NT2/D1 (cell line): ENCODE measurements at regions not wholly inside any gene's neighbourhood (a gene's known extent, or its start where the extent isn't known, plus 50 kb on each side); places are given as distances from the start of the nearest gene placed in this dataset.
A peak's percentile ranks its signal among the peaks of the same experiment; 100 is the strongest.

ENCODE experiments used
- DNase-seq: peaks from one replicate; pipeline ENCODE4 v3.0.0-alpha.2; 2011; ENCODE audit warnings: low read depth, low spot score
- H3K27me3 ChIP-seq: 2 replicates; pipeline ENCODE4 v1.6.0; 2011; ENCODE audit warnings: mild to moderate bottlenecking; ENCODE audit not compliant: insufficient read length, insufficient read depth
- H3K36me3 ChIP-seq: 2 replicates; pipeline ENCODE4 v1.6.1; 2011; ENCODE audit warnings: mild to moderate bottlenecking, low read length, mixed read lengths; ENCODE audit not compliant: insufficient read depth, insufficient read length
- H3K4me1 ChIP-seq: 2 replicates; pipeline ENCODE4 v1.5.1; 2011; ENCODE audit not compliant: insufficient read depth, insufficient read length
- H3K4me3 ChIP-seq: 2 replicates; pipeline ENCODE4 v1.5.1; 2011; ENCODE audit warnings: low read depth; ENCODE audit not compliant: insufficient read length
- H3K9ac ChIP-seq: 2 replicates; pipeline ENCODE4 v1.6.0; 2011; ENCODE audit warnings: low read depth; ENCODE audit not compliant: insufficient read length
- H3K9me3 ChIP-seq: 2 replicates; pipeline ENCODE4 v1.5.1; 2011; ENCODE audit warnings: mild to moderate bottlenecking, low read length; ENCODE audit not compliant: insufficient read depth
- SUZ12 ChIP-seq: IDR thresholded peaks from 2 replicates; pipeline ENCODE4 v1.6.1; 2011; ENCODE audit not compliant: insufficient read length, insufficient read depth; ENCODE audit errors: extremely low read depth
- YY1 ChIP-seq: IDR thresholded peaks from 2 replicates; pipeline ENCODE4 v1.6.1; 2011; ENCODE audit not compliant: insufficient read length, insufficient read depth
- ZNF274 ChIP-seq: IDR thresholded peaks from 2 replicates; pipeline ENCODE4 v1.6.1; 2011; ENCODE audit warnings: mild to moderate bottlenecking, low read depth, low read length

DNA sequence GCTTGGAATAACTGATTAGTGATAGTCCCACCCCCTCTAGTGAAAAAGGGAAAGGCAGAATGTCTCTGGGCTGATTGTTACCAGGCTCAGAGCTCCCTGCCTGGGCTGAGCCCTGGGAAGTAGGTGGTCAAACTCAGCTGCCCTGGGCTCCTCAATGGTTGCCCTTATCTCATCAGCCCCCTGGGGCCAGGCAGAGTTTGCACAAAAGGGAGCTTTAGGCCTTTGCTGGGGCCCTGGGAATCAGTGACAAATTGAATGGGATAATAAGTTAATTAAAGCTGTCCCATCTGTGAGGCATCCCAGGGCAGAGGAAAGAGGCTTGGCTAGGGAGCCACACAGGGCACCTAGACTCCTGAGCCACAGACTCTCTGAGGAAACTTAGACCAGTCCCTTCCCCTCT lies 89.0 kb downstream of the EFNB1 start:
- no peak for DNase-seq
- H3K36me3 ChIP-seq = no peaks in the 10 kb centered on the region
- H3K27me3 ChIP-seq = peaks cover 2% of the 10 kb centered on the region
- H3K9ac ChIP-seq = no peak overlapping the region
- peaks cover 6% of the 10 kb centered on the region for H3K4me1 ChIP-seq
- H3K4me3 ChIP-seq = no peak overlapping the region
- TF ChIP-seq SUZ12 (no peak), ZNF274 (no peak), YY1 (no peak)
- H3K9me3 ChIP-seq = no peaks in the 10 kb centered on the region

DNA sequence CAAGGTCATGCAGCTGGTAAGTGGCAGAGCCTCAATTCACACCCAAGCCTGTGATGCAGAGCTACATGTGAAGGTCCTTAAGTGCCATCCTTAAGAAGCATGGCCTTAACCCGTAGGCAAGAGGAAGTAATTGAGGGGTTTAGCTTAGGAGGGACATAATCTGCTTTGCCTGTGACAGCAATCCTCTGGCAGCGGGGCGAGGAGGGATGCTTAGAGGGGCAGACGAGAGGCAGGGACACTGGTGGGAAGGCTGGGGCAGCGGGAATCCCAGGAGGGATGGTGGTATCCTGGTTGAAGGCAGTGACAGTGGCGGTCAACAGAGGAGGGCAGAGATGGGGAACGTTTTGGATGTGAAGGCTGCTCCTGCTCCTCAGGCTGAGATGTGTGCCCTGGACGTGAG lies 88.1 kb downstream of the EFNB1 start:
- Histone ChIP-seq H3K27me3 (peaks cover 2% of the 10 kb centered on the region), H3K4me3 (no peak overlapping the region), H3K9me3 (no peaks in the 10 kb centered on the region), H3K9ac (no peak overlapping the region), H3K4me1 (peaks cover 6% of the 10 kb centered on the region), H3K36me3 (no peaks in the 10 kb centered on the region)
- no peak for DNase-seq
- TF ChIP-seq ZNF274 = no peak
- no peak for TF ChIP-seq YY1
- TF ChIP-seq SUZ12 = no peak

DNA sequence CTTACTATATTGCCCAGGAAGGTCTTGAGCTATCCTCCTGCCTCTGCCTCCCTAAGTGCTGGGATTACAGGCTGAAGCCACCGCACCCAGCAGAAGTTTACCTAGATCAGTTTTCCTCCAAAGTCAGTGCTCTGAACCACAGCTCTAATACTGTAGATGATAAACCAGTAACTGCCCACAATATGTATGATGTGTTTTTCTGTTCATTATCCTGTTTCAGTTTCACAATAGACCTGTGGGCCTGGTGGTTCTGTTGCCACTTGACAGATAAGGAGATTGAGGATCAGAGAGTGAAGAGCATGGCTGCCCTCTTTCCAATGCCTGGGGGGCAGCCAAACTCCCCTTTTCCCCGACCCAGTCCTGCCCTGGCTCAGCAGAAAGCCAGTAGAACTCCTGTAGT lies 87.0 kb downstream of the EFNB1 start:
- no peaks in the 10 kb centered on the region for H3K9me3 ChIP-seq
- no peak for DNase-seq
- no peaks in the 10 kb centered on the region for H3K36me3 ChIP-seq
- H3K4me3 ChIP-seq = no peak overlapping the region
- H3K9ac ChIP-seq = peak overlapping the region; percentile 12
- TF ChIP-seq ZNF274 (no peak), SUZ12 (no peak), YY1 (no peak)
- peaks cover 16% of the 10 kb centered on the region for H3K4me1 ChIP-seq
- peaks cover 2% of the 10 kb centered on the region for H3K27me3 ChIP-seq

DNA sequence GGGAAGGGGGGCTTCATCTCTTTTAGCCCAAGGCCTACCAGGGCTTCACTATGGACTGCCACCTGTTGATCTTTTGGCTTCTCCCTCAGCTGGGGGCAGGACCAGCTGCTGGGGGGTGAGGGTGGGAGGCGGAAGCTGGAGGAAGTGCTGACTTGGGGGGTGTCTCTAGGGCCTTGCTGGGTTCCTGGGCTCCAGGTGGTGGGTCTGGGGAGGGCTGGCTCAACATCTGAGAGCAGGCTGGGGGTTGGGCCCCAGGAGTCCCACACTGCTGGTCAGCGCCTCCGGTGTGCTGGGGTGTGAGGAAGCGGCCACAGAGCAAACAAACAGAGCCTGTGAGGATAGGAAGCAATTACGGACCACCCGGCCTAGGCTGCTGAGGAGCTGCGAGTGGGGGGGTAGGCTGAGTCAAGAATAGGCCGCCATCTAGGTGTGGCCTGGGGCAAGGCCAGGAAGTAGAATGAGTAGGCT lies 85.7 kb downstream of the EFNB1 start:
- Histone ChIP-seq H3K9ac (no peak overlapping the region), H3K4me3 (no peak overlapping the region), H3K27me3 (no peaks in the 10 kb centered on the region), H3K4me1 (peaks cover 21% of the 10 kb centered on the region), H3K9me3 (no peaks in the 10 kb centered on the region), H3K36me3 (no peaks in the 10 kb centered on the region)
- DNase-seq = no peak
- TF ChIP-seq ZNF274 = no peak
- no peak for TF ChIP-seq YY1
- TF ChIP-seq SUZ12 = no peak

DNA sequence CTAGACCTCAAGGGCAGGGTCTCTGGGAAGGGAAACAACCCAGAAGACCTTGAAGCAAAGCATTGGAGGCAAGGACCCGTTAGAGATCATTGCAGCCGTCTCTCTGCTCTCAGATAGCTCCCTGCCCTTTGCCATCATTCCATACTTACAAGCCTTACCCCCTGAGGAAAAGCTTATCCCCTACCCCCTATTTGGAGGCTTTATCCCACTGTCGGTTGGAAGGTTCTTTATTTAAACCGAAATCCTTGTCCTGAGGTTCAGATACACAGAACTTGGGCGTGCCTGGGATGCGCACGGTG lies 84.4 kb downstream of the EFNB1 start:
- no peak for DNase-seq
- Histone ChIP-seq H3K27me3 (no peaks in the 10 kb centered on the region), H3K4me1 (peaks cover 21% of the 10 kb centered on the region), H3K9ac (peak overlapping the region; percentile 1), H3K36me3 (no peaks in the 10 kb centered on the region), H3K4me3 (no peak overlapping the region), H3K9me3 (no peaks in the 10 kb centered on the region)
- no peak for TF ChIP-seq SUZ12
- no peak for TF ChIP-seq YY1
- no peak for TF ChIP-seq ZNF274

- no peaks in the 10 kb centered on the region for H3K9me3 ChIP-seq
- DNase-seq = no peak
- TF ChIP-seq SUZ12 (no peak), ZNF274 (no peak), YY1 (no peak)
- H3K4me1 ChIP-seq = peaks cover 21% of the 10 kb centered on the region
- no peaks in the 10 kb centered on the region for H3K36me3 ChIP-seq
- peak overlapping the region; percentile 77 for H3K9ac ChIP-seq
- H3K4me3 ChIP-seq = peak overlapping the region; percentile 44
- no peaks in the 10 kb centered on the region for H3K27me3 ChIP-seq
Observed at GRCh38 chrX:68912113-68912512, 83.3 kb downstream of the EFNB1 start.

DNA sequence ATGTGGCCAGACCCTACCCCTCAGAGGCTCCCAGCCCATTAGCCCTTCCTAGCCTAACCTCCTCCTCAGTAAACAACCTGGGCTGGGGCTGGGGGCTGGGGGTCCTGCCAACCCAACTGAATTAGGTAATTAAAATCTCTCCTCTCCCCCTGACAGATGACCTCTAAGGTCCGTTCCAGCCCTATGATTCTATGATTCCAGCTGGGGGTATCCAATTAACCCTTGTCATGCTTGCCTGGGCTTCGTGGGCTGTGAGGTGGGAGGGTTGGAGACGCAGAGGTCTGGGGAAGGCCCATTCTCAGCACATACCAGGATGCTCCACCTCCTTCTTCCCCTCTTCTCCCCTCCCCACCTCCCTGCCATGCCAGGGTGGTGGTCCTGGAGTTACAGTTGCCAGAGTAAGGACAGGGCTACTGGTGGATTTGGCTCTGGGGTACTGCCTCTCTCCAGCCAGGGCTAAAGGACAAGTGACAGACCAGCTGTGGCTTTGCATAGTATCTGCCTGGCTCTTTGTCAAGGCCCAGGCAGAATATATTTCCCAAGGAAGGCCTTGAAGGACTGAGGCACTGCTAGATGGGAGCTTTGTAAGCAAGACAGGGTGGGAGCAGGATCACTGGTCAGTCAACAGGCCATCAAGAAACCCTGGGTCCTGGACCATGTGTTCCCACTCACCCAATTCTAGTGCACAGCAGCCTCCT lies 82.1 kb downstream of the EFNB1 start:
- Histone ChIP-seq H3K4me1 (peaks cover 21% of the 10 kb centered on the region), H3K27me3 (no peaks in the 10 kb centered on the region), H3K9me3 (no peaks in the 10 kb centered on the region), H3K9ac (peak overlapping the region; percentile 32), H3K36me3 (no peaks in the 10 kb centered on the region), H3K4me3 (no peak overlapping the region)
- no peak for DNase-seq
- no peak for TF ChIP-seq SUZ12
- TF ChIP-seq ZNF274 = no peak
- TF ChIP-seq YY1 = no peak
